ENCODE measurements at regions not wholly inside any gene's neighbourhood (a gene's known extent, or its start where the extent isn't known, plus 50 kb on each side); places are given as distances from the start of the nearest gene placed in this dataset.

GRCh38 chr6:27546522-27546921 lies 73.6 kb upstream of the ZNF184 start:
- in situ Hi-C loops (cut with HindIII; ENCODE audit: extremely low pct_ligation_motif_present, low pct_unique_long_range_greater_than_20kb) (no loop called here), intact Hi-C loops (cut with micrococcal nuclease; ENCODE audit: unreplicated experiment) (loop anchor here (5.0 kb wide), 2 partner anchors 46 to 126 kb away; no protein-coding TSS in a partner anchor)
- Histone ChIP-seq H3K27me3 (ENCODE audit: control insufficient read depth in 1 of 2, insufficient read depth in 2 of 2, low read length in 2 of 2) (no peaks in the 10 kb centered on the region; a peak in 1 of 5 replicates), H3K9ac (ENCODE audit: insufficient read depth, low read depth, low read length) (no peak overlapping the region), H3K79me2 (ENCODE audit: insufficient read depth, low read length) (no peaks in the 10 kb centered on the region), H2AFZ (ENCODE audit: low read length) (no peak overlapping the region), H3K9me3 (ENCODE audit: low read length) (no peaks in the 10 kb centered on the region), H4K20me1 (ENCODE audit: insufficient read depth, low read length) (no peaks in the 10 kb centered on the region), H3K4me2 (ENCODE audit: low read depth, low read length) (no peak overlapping the region; the same call in 1 of the 2 replicates), H3K4me3 (replicated peaks in 1 of 3; ENCODE audit: insufficient read depth in 1 of 3, low read depth in 2 of 3, low read length in 3 of 3) (no peak overlapping the region), H3K27ac (ENCODE audit: extremely low read length, insufficient read depth, low read length) (no peak overlapping the region), H3K36me3 (replicated peaks in 1 of 2; ENCODE audit: control insufficient read depth in 1 of 2, insufficient read depth in 2 of 2, low read length in 2 of 2) (no peaks in the 10 kb centered on the region), H3K4me1 (ENCODE audit: insufficient read depth, low read length) (peaks cover 24% of the 10 kb centered on the region)
- ChIA-PET CTCF (ENCODE audit: low intra/inter-chr PET ratio, low total read pairs) (no interaction called here), POLR2A (no interaction called here)
- TF ChIP-seq MAFK (conservative IDR thresholded peaks at IDR 0.05 in 1 of 2, IDR thresholded peaks at IDR 0.05 in 1 of 2; ENCODE audit: low read length in 2 of 2) (no peak), MXI1 (IDR thresholded peaks at IDR 0.05; ENCODE audit: borderline replicate concordance, low read depth, low read length) (no peak), FOXO1 (CRISPR knock-in tag; IDR thresholded peaks at IDR 0.05) (no peak), ZNF274 (CRISPR knock-in tag; IDR thresholded peaks at IDR 0.05) (no peak)
- TF ChIP-seq, protein P1, sequence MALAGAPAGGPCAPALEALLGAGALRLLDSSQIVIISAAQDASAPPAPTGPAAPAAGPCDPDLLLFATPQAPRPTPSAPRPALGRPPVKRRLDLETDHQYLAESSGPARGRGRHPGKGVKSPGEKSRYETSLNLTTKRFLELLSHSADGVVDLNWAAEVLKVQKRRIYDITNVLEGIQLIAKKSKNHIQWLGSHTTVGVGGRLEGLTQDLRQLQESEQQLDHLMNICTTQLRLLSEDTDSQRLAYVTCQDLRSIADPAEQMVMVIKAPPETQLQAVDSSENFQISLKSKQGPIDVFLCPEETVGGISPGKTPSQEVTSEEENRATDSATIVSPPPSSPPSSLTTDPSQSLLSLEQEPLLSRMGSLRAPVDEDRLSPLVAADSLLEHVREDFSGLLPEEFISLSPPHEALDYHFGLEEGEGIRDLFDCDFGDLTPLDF (CRISPR knock-in tag; IDR thresholded peaks at IDR 0.05), result no peak
- TF ChIP-seq, protein P2, sequence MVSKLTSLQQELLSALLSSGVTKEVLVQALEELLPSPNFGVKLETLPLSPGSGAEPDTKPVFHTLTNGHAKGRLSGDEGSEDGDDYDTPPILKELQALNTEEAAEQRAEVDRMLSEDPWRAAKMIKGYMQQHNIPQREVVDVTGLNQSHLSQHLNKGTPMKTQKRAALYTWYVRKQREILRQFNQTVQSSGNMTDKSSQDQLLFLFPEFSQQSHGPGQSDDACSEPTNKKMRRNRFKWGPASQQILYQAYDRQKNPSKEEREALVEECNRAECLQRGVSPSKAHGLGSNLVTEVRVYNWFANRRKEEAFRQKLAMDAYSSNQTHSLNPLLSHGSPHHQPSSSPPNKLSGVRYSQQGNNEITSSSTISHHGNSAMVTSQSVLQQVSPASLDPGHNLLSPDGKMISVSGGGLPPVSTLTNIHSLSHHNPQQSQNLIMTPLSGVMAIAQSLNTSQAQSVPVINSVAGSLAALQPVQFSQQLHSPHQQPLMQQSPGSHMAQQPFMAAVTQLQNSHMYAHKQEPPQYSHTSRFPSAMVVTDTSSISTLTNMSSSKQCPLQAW (CRISPR knock-in tag; IDR thresholded peaks at IDR 0.05), result no peak
- no peak for DNase-seq (ENCODE audit: low spot score)
- no peak for ATAC-seq
- WGBS (ENCODE audit: low lambda C conversion rate), result 82% methylated on average over 7 of the region's 7 CpGs
- no peak for FAIRE-seq
- BruUV-seq (replicated peaks), result no TSS peak

All from HepG2 (cell line).